22Rv1 (cell line): ENCODE measurements at regions not wholly inside any gene's neighbourhood (a gene's known extent, or its start where the extent isn't known, plus 50 kb on each side); places are given as distances from the start of the nearest gene placed in this dataset.
"Not testable (repeated sequence)": the region's sequence is repeated elsewhere in the genome, so short reads cannot be mapped to it uniquely, and the experiment has no call there.

Experiments
- H3K27ac ChIP-seq: fragments of 450-650 bp; 2 replicates; pipeline ENCODE4 v1.5.1; 2017
- CTCF ChIP-seq: fragments of 450-650 bp; IDR thresholded peaks from 2 replicates; pipeline ENCODE4 v1.5.1; 2017; ENCODE audit warnings: mild to moderate bottlenecking
- ZFX ChIP-seq: fragments of 450-650 bp; IDR thresholded peaks from 2 replicates; pipeline ENCODE4 v1.6.1; 2017; ENCODE audit warnings: antibody characterized with exemption, borderline replicate concordance

DNA sequence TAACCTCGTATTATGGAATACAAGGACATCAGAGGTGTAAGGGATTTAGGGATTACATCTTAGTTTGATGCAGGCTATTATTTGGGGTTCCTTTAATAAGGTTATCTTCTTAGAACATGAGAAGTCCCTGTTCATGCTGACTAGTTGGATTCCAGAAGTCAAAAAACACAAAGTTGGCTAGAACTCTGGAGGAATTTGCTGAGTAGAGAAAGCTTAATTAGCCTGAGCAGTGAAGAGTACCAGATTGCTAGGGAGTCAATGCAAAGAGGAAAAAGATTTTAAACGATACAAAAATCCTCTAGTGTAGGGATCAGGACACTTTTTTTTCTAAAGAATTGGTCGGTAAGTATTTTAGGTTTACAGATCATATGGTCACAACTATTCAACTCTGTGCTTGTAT lies 1872.5 kb upstream of the C9orf72 start:
- no peak for TF ChIP-seq ZFX
- no peak for TF ChIP-seq CTCF
- H3K27ac ChIP-seq: no peak overlapping the region

- no peak overlapping the region for H3K27ac ChIP-seq
- TF ChIP-seq ZFX: no peak
- no peak for TF ChIP-seq CTCF
Measured at GRCh38 chr9:29449306-29449705, 1876.0 kb upstream of the C9orf72 start.

DNA sequence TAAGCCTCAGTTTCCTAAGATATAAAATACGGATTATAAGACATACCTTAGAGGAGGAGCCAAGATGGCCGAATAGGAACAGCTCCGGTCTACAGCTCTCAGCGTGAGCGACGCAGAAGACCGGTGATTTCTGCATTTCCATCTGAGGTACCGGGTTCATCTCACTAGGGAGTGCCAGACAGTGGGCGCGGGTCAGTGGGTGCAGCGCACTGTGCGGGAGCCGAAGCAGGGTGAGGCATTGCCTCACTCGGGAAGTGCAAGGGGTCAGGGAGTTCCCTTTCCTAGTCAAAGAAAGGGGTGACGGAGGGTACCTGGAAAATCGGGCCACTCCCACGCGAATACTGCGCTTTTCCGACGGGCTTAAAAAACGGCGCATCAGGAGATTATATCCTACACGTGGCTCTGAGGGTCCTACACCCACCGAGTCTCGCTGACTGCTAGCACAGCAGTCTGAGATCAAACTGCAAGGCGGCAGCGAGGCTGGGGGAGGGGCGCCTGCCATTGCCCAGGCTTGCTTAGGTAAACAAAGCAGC lies 1877.1 kb upstream of the C9orf72 start:
- H3K27ac ChIP-seq: not testable (repeated sequence)

DNA sequence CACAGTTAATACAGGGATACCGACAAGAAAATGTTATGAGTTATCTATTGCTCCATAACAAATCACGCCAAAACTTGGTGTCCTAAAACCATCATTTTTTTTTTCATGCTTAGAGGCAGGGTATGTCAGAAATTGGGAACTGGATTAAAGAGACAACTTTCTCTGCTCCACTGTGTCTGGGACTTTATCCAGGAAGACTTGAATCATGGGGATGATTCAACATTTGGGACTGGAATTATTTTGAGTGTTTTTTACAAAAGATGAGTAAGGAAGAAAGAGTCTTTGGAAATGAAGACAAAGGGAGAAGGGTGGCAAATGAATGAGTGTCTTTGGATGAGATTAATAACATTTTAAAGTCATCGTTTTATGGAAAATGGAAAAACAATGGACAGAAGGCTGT lies 1883.7 kb upstream of the C9orf72 start:
- TF ChIP-seq CTCF: no peak
- no peak for TF ChIP-seq ZFX

GRCh38 chr9:29475471-29475870 lies 1902.2 kb upstream of the C9orf72 start:
- H3K27ac ChIP-seq: no peak overlapping the region
- TF ChIP-seq CTCF (no peak), ZFX (no peak)

More for the DNA sequence above, 1883.7 kb upstream of the C9orf72 start:
- no peak overlapping the region for H3K27ac ChIP-seq

DNA sequence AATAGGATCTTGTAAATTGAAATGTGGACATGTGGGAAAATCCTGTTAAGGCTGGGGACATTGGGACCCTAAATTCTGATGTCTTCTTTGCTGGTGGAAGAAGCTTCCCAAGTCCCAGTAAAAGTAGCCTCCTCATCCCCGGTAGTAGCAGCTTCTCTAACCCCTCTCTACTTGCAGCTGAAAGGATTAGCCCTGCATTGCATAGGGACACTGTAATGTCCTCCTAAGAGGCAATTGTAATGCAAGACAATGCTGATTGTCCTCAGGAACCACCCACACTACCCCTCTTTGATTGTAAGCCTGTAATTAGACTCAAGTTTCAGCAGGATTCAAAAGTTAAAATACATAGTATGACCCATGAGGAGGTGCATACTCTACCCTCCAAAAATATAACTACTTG lies 1938.4 kb upstream of the C9orf72 start:
- TF ChIP-seq ZFX (no peak), CTCF (no peak)
- no peak overlapping the region for H3K27ac ChIP-seq

GRCh38 chr9:29514336-29514735 lies 1941.1 kb upstream of the C9orf72 start:
- no peak overlapping the region for H3K27ac ChIP-seq
- TF ChIP-seq CTCF (no peak), ZFX (no peak)

GRCh38 chr9:29514862-29515261 lies 1941.6 kb upstream of the C9orf72 start:
- no peak for TF ChIP-seq ZFX
- H3K27ac ChIP-seq: no peak overlapping the region
